Sigmoid colon (tissue), 6 donors: ENCODE measurements at regions not wholly inside any gene's neighbourhood (a gene's known extent, or its start where the extent isn't known, plus 50 kb on each side); places are given as distances from the start of the nearest gene placed in this dataset.

Experiments used
- DNase-seq: peaks from one replicate; pipeline ENCODE4 v3.0.0-alpha.2; 2019
- H3K27ac ChIP-seq, 4 donors: fragments of 200-600 bp; sonication (generic); one replicate each; pipeline ENCODE4 v1.5.1; 2016 to 2019; ENCODE audit warnings: mild to moderate bottlenecking in 1 of 4
- H3K27me3 ChIP-seq, 3 donors: fragments of 200-600 bp; sonication (generic); one replicate each; pipeline ENCODE4 v1.5.1; 2019; ENCODE audit warnings: mild to moderate bottlenecking in 1 of 3
- H3K36me3 ChIP-seq, 4 donors: fragments of 200-600 bp; sonication (generic); one replicate each; pipeline ENCODE4 v1.5.1; 2016 to 2019
- H3K4me1 ChIP-seq, 4 donors: fragments of 200-600 bp; sonication (generic); one replicate each; pipeline ENCODE4 v1.5.1; 2017 to 2019
- H3K4me3 ChIP-seq, 4 donors: fragments of 200-600 bp; sonication (generic); one replicate each; pipeline ENCODE4 v1.5.1; 2017 to 2019; ENCODE audit warnings: mild to moderate bottlenecking in 2 of 4, moderate library complexity in 1 of 4
- H3K9me3 ChIP-seq, 4 donors: fragments of 200-600 bp in 3 of 4; sonication (generic) in 3 of 4; one replicate each; pipeline versions ENCODE4 v1.5.1 to v1.6.1; 2013 to 2019
- EP300 ChIP-seq, 4 donors: sonication (generic); formaldehyde crosslinking; IDR thresholded peaks; one replicate each; pipeline ENCODE4 v1.6.1; 2017; ENCODE audit warnings: antibody characterized with exemption in 4 of 4
- POLR2A ChIP-seq, 2 donors: fragments of 450-650 bp; IDR thresholded peaks; one replicate each; pipeline ENCODE4 v1.6.1; 2016; ENCODE audit warnings: antibody characterized with exemption in 2 of 2, mild to moderate bottlenecking in 2 of 2, moderate library complexity in 2 of 2
- POLR2AphosphoS5 ChIP-seq, 4 donors: sonication (generic); formaldehyde crosslinking; IDR thresholded peaks; one replicate each; pipeline ENCODE4 v1.6.1; 2017; ENCODE audit warnings: antibody characterized with exemption in 4 of 4
- WGBS, 2 donors: extraction: QIAGEN DNeasy Blood & Tissue Kit; methylation state at CpG; one replicate each; pipeline ENCODE4 v1.1.7; 2013; 5-methylcytosine and 5-hydroxymethylcytosine counted together
- intact Hi-C: fragments of 100-400 bp; cut with DNase I; formaldehyde crosslinking; loops from one replicate; pipeline ENCODE4 v1.15.1; 2023
- TF ChIP-seq, protein P1 (sequence below), 4 experiments: fragments of 450-650 bp in 3 of 4; fragments of 200-600 bp in 1 of 4; IDR thresholded peaks; one replicate each; pipeline ENCODE4 v1.5.1; 2016 to 2019; ENCODE audit warnings: antibody characterized with exemption in 4 of 4, mild to moderate bottlenecking in 3 of 4, moderate library complexity in 2 of 4
- donor health status: healthy with polysubstance abuse.
- donor health status: healthy.

DNA sequence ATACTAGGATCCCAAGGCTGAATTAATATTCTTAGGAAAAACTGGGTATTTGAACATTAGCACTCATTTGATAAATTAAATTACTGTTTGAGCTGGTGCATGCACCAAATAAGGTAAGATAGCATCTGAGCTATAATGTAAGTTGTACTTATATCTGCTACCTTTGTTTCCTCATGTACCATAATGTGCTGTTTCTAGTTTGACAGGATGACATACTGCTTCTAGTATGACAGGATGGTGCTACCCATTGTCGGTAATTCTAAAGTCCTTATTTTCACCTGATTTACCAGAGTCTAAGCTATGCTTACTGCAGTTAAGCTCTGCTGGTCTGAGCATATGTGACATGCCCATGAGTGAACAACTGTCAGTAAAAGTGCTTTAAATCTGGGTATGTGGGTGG, 1017.5 kb upstream of the IGFBP7 start:
- Histone ChIP-seq H3K27me3 (no peaks in the 10 kb centered on the region), H3K36me3 (no peaks in the 10 kb centered on the region), H3K9me3 (no peaks in the 10 kb centered on the region), H3K4me3 (no peak overlapping the region), H3K27ac (no peak overlapping the region), H3K4me1 (no peaks in the 10 kb centered on the region)
- WGBS, 2 donors, result 90 to 92% methylated on average over 1 of the region's 1 CpG
- DNase-seq, result no peak
- TF ChIP-seq POLR2AphosphoS5 (IDR thresholded peaks at IDR 0.05), result no peak
- no peak for TF ChIP-seq EP300 (IDR thresholded peaks at IDR 0.05)
- TF ChIP-seq, protein P1, sequence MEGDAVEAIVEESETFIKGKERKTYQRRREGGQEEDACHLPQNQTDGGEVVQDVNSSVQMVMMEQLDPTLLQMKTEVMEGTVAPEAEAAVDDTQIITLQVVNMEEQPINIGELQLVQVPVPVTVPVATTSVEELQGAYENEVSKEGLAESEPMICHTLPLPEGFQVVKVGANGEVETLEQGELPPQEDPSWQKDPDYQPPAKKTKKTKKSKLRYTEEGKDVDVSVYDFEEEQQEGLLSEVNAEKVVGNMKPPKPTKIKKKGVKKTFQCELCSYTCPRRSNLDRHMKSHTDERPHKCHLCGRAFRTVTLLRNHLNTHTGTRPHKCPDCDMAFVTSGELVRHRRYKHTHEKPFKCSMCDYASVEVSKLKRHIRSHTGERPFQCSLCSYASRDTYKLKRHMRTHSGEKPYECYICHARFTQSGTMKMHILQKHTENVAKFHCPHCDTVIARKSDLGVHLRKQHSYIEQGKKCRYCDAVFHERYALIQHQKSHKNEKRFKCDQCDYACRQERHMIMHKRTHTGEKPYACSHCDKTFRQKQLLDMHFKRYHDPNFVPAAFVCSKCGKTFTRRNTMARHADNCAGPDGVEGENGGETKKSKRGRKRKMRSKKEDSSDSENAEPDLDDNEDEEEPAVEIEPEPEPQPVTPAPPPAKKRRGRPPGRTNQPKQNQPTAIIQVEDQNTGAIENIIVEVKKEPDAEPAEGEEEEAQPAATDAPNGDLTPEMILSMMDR (IDR thresholded peaks at IDR 0.05), result no peak
- TF ChIP-seq POLR2A (IDR thresholded peaks at IDR 0.05), result no peak
- intact Hi-C loops, result no loop called here

DNA sequence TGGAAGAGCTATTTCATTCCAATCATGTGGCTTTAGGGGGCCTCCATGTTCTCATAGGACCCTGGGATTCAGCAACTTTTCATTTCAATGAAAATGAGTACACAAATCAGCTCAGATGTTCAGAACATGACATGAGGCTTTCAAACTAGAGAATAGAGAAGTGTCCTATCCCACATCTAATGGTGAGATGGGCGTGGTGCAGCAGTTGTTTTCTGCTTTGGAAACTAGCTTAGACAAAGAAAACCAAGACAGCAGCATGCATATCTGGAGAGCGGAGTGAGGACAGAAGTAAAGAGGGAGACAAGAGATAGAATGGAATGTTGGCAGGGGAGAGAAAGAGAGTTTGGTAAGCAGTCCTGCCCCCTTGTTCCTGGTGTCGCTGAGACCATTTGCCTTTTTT, 1009.1 kb upstream of the IGFBP7 start:
- TF ChIP-seq POLR2A (IDR thresholded peaks at IDR 0.05) (no peak), POLR2AphosphoS5 (IDR thresholded peaks at IDR 0.05) (no peak), EP300 (IDR thresholded peaks at IDR 0.05) (no peak)
- TF ChIP-seq, protein P1 (IDR thresholded peaks at IDR 0.05), result no peak
- DNase-seq, result no peak
- no peaks in the 10 kb centered on the region for H3K4me1 ChIP-seq
- intact Hi-C loops, result no loop called here
- H3K4me3 ChIP-seq, result no peak overlapping the region
- no peaks in the 10 kb centered on the region for H3K36me3 ChIP-seq
- no peaks in the 10 kb centered on the region for H3K27me3 ChIP-seq
- no peak overlapping the region for H3K27ac ChIP-seq
- 77 to 83% methylated on average over 3 of the region's 3 CpGs for WGBS, 2 donors
- no peaks in the 10 kb centered on the region for H3K9me3 ChIP-seq

DNA sequence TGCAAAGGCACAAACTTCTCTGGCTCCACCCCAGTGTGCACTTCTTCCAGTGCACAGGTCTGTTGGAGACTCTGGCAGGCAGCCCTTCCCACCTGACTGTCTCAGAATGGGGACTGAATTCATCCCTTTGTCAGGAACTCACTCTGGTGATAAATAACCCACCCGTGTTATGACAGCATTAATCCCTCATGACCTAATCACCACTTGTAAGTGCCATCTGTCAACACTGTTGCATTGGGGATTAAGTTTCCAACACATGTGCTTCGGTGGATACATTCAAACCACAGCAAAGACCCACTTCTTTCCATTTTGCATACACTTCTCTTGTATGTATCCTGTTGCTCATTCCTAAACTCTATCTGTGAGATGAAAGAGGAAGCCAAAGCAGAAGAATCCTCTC, 1002.9 kb upstream of the IGFBP7 start:
- no peak for DNase-seq
- H3K36me3 ChIP-seq, result no peaks in the 10 kb centered on the region
- TF ChIP-seq EP300 (IDR thresholded peaks at IDR 0.05) (no peak), POLR2A (IDR thresholded peaks at IDR 0.05) (no peak), POLR2AphosphoS5 (IDR thresholded peaks at IDR 0.05) (no peak)
- TF ChIP-seq, protein P1 (IDR thresholded peaks at IDR 0.05), result no peak
- H3K27me3 ChIP-seq, result no peaks in the 10 kb centered on the region
- H3K4me1 ChIP-seq, result no peaks in the 10 kb centered on the region
- H3K27ac ChIP-seq, result no peak overlapping the region
- 67% methylated on average over 2 of the region's 2 CpGs for WGBS, 2 donors
- intact Hi-C loops, result no loop called here
- H3K4me3 ChIP-seq, result no peak overlapping the region
- no peaks in the 10 kb centered on the region for H3K9me3 ChIP-seq

DNA sequence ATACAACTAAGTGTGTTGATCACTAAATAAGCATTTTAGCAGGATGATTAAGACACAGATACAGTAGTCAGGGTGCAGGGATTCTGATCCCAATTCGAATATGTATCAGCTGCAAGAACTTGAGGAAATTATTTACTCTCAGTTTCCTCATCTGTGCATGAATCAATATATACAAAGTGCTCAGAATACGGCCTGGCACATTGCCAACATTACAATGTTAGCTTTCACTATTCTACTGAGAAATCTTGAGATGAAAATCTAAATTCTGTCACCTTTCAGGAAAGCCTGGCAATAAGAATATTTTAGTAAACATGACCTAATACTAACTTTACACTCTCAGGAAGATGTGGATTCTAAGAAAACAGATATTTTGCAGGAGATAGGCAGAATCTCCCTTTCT, 1001.6 kb upstream of the IGFBP7 start:
- Histone ChIP-seq H3K27ac (no peak overlapping the region), H3K27me3 (no peaks in the 10 kb centered on the region), H3K9me3 (no peaks in the 10 kb centered on the region), H3K4me3 (no peak overlapping the region), H3K36me3 (no peaks in the 10 kb centered on the region), H3K4me1 (no peaks in the 10 kb centered on the region)
- DNase-seq, result no peak
- intact Hi-C loops, result no loop called here
- 50 to 74% methylated on average over 2 of the region's 2 CpGs for WGBS, 2 donors
- TF ChIP-seq POLR2AphosphoS5 (IDR thresholded peaks at IDR 0.05) (no peak), POLR2A (IDR thresholded peaks at IDR 0.05) (no peak), EP300 (IDR thresholded peaks at IDR 0.05) (no peak)
- TF ChIP-seq, protein P1 (IDR thresholded peaks at IDR 0.05), result no peak

DNA sequence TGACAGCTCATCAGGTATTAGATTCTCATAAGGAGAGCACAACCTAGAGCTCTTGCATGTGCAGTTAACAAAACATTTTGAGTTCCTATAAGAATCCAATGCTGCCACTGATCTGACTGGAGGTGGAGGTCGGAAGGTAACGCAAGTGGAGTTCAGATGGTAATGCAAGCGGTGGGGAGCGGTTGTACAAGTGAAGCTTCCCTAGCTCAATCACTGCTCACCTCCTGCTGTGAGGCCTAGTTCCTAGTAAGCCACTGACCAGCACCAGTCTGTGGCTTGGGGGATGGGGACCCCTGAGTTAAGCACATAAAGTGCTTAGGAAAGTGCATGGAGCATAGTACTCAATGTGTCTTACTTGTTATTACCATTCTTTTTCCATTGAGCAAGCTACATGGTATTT, 983.2 kb upstream of the IGFBP7 start:
- no peak for DNase-seq
- H3K4me1 ChIP-seq, result peaks cover 0 to 9% (median 0%) of the 10 kb centered on the region in 4 donors
- TF ChIP-seq, protein P1 (IDR thresholded peaks at IDR 0.05), result no peak
- no peak for TF ChIP-seq POLR2AphosphoS5 (IDR thresholded peaks at IDR 0.05)
- TF ChIP-seq POLR2A (IDR thresholded peaks at IDR 0.05), result no peak
- TF ChIP-seq EP300 (IDR thresholded peaks at IDR 0.05), result no peak
- H3K27ac ChIP-seq, result no peak overlapping the region
- intact Hi-C loops, result no loop called here
- no peaks in the 10 kb centered on the region for H3K36me3 ChIP-seq
- no peak overlapping the region for H3K4me3 ChIP-seq
- H3K9me3 ChIP-seq, result no peaks in the 10 kb centered on the region
- 94 to 96% methylated on average over 4 of the region's 4 CpGs for WGBS, 2 donors
- H3K27me3 ChIP-seq, result no peaks in the 10 kb centered on the region
